GM18858 (cell line): ENCODE measurements at regions not wholly inside any gene's neighbourhood (a gene's known extent, or its start where the extent isn't known, plus 50 kb on each side); places are given as distances from the start of the nearest gene placed in this dataset.
A peak's percentile ranks its signal among the peaks of the same experiment; 100 is the strongest.
"Not testable (repeated sequence)": the region's sequence is repeated elsewhere in the genome, so short reads cannot be mapped to it uniquely, and the experiment has no call there.

Experiments
- ATAC-seq: cut with Tn5 transposase; IDR thresholded peaks from one replicate; pipeline ENCODE4 v1.9.1; 2021; ENCODE audit not compliant: unreplicated experiment

DNA sequence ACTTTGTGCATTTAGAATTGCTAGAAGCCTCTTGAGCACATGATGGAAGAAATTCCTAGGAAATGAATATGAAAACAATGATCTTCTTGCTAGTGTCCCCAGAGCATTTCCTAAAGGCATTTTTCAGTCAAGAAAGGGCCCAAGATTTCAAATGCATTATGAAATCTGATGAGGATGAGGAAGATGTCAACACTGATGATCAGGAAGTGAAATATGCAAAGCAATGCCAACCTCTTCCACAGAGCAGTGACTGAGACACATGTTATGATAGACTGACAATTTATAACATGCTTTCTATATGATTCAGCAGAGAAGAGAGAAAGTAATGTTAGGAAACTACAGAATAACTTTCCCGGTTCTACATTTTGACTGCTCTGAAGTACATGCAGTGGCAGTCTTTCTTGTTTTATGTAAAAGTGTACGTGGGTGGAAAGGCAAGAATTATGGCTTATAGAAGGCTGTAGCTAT, 859.1 kb upstream of the GOT2 start:
- peak; percentile 86 for ATAC-seq

DNA sequence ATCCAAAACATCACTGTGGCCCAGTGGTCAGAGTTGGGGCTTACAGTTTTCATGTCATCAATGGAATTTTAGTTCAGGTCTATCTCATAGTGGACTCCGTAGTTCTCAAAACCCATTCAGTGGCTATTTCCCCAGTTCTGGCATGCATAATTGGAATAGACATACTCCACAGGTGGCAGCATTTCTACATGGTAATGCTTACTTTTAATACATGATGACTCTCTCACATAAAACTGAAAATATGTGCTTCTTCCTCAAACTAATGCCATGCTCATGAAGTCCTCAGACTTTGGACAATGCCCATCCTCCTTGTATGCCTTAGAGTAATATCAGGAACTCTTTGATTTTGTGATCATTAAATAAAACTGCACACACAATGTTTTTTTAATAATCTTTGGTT, 857.4 kb upstream of the GOT2 start:
- no peak for ATAC-seq

DNA sequence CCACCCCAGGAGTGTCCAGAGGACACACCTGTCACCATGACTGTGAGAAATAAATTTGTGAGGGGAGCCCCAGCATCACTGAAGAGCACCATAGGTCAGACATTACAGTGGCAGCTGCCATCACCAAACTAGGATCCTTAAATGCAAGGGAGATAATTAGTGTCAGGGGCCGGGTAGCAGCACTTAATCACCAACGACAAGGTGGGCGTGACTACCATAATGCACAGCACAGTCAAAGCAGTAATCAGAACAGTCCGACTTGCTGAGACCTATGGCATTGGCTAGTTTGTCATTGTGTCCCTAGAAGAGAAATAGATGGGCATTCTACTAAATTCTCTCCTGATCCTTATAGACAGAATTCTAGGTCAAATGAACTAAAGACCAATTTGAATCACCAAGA, 856.7 kb upstream of the GOT2 start:
- no peak for ATAC-seq

DNA sequence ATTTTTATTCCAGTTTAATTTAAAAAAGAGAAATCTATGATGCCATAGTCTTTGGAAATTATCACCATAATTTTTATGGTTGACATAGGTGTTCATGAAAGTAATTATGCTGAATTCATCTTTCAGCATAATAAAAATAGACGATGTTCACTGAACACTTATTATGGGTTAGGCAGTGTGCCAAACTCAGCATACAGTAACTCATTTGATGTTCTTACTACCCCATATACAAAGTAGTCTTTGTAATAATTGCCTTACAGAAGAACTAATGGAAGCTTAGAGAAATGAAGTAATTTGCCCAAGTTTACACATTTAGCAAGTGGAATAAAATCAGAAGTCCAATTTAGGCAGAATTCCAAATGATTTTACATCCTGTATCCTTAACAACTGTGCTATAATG, 852.2 kb upstream of the GOT2 start:
- no peak for ATAC-seq

DNA sequence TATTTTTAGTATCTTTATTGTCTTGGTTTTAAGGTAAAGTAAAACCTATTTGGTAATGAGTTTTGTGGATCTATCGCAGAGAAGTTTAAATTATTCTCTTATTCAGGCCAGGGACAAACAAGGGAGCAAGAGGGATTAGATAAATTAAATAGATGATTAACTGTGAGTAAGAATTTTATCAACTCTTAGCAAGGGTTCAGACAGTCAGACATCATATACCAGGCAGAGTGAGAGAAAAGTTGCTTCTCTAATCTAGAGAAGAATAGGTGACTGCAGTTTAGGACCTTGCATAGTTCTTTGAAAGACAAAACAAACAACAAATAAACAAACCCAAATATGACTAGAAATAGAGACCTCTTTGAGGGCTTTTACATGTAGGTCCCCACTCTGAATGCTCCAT, 840.2 kb upstream of the GOT2 start:
- ATAC-seq = no peak

DNA sequence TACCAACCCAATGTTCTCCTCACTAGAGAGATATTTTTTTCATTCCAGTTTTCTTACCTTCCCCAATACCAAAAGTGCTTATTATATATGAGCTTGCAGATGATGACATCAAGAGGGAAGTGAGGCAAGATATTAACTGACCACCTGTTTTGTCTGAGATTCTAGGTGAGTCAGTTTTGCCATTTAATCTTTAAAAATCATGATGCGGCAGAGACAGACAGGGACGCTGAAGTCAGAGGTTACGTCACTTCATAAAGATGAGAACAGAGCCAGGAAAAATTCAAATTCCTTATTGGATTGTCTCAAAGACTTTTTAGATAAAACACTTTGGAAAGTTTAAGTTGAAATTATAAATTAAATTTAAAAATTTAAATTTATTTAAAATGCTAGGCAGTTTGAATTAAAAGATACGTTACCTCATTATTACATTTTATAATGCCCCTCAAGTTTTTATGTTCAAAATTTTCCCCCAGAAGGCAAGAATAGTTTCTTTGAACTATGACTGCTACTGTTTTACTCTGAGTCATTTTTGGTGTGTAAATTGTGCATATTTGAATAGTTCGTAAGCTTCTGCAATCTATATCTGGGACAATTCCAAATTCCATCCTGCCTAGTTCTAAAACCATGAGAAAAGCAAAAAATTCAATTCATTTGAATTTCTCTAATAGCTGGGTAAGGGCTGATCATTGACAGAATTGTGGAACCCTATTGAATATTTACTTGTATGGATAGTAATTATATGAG, 839.6 kb upstream of the GOT2 start:
- ATAC-seq = no peak

DNA sequence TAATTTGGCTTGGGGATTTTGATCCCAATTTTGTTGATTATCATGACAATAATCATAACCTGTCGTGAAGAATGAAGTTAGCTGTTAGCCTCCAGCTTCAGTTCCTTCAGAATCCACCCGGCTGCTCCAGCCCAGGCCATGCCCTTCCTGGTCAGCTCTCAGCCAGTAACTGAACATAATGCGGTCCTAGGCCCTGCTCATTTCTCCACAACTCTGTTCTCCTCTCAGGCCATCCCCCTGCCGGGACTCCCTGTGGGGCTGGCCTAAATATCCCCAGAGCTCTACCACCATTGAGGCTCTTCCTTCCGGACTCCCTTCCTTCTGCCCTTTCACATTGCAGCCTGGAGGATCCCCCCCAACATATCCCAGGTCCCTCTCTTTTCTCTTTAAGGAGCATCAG, 833.4 kb upstream of the GOT2 start:
- ATAC-seq = no peak

DNA sequence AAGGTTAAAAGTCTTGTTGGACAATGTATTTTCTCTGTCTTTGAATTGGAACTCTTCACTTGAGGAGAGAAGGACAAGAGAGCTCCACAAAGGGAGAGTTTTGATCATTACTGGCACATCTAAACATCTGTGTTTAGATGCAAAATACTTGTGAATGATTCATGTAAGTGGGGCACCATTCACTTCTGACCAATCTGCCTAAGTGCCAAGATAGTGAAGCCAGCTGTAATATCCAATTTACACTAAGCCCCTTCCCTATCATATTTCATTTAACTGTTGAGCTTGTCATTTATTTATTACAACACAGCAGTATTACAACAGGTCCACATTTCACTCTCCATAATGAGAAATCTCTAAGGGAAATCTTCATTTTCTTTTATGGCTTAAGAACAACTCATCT, 832.3 kb upstream of the GOT2 start:
- no peak for ATAC-seq

DNA sequence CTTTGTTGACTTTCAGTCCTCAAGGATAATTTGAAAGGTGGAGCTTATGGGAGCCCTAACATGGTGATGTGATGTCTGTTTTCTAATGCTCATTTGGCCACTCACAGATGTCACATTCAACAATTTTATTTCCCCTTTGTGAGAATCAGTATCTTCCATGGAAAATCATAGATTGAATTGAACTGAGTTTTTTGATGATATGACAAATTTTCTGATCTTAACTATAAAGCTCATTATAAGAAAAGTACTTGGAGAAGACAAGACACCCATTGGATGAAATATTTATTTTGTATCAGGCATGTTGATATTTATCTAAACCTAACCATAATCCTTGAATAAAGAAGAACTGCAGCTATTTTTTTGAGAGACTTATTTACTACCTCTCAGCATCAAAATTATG, 824.6 kb upstream of the GOT2 start:
- ATAC-seq = no peak

DNA sequence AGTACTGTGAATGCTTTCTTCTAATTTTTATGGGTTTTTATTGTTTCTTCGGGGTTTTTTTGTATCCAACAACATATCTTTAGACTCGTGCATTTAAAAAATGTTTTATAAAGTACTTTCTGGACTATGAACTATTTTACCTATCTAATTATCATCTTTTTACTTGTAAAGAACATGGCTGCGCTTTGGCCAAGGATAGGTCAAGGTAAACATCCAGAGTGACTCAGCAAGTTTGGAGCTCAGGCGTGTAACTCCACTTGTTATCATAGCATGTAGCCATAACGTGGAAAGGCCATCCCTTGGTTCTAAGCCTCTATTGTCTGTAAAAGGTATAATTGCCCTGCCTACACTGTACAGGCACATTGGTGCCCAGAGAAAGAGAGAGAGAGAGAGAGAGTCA, 818.0 kb upstream of the GOT2 start:
- no peak for ATAC-seq

DNA sequence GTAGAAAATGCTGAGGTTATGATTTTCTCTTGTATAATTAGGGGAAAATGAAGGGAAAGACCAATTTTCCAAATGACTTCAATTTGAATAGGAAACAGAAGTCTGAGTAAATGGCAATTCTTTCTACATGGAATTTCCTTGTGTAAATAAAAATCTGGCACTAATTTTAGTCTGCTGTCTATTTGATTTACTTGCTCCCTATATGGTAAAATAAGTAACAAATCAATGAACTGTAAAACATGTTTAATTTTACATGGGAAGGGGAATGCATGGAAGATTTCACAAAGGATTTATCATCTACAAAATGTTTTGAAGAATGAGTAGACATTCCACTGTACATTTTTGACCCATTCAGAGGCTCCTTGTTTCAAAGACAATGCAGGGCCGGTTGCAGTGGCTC, 811.6 kb upstream of the GOT2 start:
- ATAC-seq = no peak

DNA sequence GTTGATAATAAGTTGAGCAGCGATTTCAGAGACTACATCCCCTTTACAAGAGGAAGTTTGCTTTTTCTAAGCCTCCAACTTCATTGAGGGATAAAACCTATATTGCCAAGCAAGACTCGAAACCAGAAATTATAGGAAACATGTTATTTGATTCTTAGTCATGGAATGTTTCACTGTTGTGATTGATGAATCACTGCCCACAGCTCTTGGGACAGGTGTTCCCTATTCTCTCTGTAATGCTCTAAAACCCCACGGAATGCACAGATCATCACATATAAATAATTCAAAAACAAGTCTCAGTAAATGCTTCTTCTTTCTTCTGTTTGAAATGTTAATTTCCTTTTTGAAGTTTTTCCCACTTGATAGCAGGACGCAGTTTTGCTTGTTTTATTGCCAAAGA, 809.5 kb upstream of the GOT2 start:
- no peak for ATAC-seq

DNA sequence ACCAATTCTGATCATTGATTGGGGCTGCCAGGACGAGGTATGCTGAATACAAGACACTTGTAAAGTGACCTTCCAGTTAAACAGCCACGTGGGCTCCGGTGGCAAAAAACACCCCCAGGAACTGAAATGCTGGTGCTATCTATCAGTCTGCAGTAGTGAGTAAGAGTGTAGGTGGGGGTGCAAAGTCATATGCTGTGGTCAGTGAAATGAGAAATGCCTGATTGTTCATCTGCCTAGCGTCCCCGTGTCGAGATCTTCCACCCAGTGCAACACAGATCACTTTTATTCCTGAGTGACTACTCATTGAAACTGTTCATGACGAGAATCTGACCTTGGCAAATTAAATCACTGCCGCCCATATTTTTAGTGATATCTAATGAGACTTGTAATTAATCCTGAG, 806.5 kb upstream of the GOT2 start:
- ATAC-seq = no peak

DNA sequence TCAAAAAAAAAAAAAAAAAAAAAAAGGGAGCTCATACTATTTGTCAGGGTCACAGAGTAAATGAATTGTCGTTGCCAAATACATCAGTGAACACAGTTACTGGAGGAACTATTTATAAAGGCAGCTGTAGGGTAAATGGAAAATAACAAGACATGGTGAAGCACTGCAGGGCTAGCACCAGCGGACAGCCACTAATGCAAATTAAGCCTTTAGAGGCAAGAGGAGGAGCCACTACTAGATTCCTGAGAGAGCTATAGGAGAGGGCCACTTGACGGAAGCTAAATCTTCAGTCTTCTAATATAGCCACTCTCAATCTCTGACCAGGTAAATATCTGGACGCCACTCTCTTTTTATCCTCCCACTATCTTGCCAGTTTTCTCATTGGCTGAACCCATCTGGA, 801.2 kb upstream of the GOT2 start:
- no peak for ATAC-seq

DNA sequence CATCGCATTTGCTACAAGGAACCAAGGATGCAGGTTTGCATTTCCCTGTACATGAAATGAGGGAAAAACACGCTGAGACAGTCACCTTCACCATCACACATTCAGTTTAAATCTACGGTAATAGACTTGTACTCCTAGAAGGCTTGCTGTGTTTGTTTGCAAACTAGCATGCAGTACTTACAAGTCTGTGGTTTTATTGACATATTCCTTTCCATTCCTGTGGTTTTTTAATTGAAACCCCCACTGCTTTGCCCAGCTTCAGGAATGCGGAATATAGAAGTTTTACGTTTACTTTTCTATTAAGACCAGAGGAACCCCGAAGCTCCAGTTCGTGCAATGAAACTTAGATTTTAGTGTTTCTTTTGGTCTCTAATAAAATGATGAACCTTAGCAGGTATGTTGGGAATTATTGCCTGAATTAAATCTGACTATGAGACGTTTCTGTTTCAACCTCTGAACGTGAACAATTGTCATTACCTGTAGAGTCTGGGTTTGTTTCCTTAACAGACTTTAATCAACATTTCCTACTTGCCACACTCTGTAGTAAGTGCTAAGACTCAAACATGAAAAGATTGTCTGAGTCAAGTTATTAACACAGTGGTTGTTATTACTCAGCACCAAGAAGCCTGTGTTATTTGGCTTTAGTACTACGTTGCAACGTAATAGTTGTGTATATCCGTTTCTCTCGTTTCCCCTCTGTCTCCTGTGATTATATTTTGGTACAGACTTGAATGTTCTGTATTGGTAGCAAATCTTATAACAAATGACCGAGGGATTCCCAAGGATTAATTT, 793.3 kb upstream of the GOT2 start:
- ATAC-seq = no peak

DNA sequence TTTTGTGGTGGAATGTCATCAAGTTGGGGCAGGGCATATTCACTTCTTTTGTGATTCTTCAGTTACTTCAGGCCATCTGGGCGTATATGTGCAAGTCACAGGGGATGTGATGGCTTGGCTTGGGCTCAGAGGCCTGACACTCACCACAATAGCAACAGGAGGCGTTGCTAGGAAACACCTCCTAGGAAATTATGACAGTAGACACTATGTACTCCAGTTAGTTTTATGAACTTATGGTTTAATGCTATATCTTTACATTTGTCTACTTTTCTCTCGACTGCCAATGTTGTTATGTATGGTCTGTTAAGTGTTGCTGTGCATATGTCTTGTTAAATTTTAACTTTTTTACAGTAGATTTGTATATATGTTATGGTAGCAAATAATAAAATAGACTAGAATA, 788.7 kb upstream of the GOT2 start:
- no peak for ATAC-seq

DNA sequence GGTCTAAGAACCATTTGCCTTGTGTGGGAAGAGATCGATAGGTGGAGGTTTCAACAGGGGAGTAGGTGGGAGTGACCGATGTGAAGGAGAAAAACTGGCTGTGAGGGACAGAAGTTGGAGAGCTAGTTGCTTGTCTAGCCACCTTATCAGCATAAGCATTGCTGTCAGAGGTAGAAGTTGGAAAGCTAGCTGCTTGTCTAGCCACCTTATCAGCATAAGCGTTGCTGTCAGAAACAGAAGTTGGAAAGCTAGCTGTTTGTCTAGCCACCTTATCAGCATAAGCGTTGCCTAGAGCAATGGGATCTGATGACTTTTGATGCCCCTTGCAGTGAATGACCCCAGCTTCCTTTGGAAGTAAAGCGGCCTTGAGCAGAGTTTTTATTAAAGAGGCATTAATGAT, 784.6 kb upstream of the GOT2 start:
- ATAC-seq = not testable (repeated sequence)

DNA sequence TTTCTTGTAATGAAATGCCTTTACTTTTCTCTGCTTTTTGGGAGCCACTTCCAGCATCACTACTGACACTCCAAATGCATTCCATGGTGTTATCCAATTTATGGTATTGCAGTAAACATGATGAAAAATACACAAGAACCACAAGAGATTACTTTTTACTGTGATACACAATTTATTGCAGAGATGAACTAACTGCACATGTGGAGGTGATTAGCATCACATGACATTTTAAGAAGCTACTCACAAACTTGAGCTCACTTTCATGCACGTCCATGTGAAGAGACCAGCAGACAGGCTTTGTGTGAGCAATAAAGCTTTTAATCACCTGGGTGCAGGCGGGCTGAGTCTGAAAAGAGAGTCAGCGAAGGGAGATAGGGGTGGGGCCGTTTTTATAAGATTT, 780.5 kb upstream of the GOT2 start:
- ATAC-seq = no peak

DNA sequence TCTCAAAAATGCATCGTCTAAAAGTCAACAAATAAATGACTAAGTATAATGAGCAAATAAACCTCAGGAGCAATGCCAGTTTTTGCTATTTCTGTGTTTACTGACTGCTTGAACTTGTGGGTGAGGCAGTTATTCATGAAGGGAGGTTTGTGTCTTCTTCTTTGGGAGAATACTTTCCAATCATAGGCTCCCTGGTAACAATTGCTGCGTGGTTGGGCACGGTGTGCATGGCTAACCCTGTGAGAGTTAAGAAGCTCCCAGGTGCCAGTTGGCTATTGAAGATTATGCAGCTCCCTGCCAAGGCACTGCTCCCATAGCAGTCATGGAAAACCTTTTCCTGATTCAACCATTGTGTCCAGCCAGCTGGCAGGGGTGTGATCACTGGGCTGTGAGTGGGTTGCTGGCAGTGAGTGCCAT, 775.9 kb upstream of the GOT2 start:
- ATAC-seq = no peak

DNA sequence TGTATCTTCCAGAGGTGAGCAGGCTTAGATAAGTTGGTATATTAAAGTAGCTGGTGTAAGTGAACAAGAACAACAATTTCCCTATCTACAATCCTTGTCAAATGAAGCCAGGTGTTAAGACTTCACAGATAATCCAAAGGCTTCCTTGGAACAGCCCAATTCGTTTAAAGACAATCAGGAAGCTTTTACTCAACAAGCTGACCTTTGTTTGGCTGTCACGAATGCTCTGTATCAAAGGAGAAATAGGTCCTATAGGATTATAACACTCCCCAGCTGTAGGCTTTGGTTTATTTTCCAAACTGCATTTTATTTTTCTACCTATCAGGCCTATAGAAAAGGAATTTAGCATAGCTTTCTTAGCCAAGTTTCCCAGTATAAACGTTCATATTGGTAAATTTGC, 766.5 kb upstream of the GOT2 start:
- no peak for ATAC-seq

DNA sequence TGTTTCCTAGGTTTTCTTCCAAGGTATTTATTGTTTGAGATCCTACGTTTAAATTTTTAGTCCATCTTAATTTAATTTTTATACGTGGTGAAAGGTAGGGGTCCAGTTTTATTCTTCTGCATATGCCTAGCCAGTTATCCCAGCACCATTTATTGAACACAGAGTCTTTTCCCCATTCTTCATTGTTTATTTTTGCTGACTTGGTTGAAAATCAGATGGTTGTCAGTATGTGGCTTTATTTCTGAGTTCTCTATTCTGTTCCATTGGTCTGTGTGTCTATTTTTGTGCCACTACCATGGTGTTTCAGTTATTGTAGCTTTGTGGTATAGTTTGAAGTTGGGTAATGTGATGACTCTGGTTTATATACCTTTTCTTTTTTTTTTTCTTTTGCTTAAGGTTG, 753.0 kb upstream of the GOT2 start:
- no peak for ATAC-seq

DNA sequence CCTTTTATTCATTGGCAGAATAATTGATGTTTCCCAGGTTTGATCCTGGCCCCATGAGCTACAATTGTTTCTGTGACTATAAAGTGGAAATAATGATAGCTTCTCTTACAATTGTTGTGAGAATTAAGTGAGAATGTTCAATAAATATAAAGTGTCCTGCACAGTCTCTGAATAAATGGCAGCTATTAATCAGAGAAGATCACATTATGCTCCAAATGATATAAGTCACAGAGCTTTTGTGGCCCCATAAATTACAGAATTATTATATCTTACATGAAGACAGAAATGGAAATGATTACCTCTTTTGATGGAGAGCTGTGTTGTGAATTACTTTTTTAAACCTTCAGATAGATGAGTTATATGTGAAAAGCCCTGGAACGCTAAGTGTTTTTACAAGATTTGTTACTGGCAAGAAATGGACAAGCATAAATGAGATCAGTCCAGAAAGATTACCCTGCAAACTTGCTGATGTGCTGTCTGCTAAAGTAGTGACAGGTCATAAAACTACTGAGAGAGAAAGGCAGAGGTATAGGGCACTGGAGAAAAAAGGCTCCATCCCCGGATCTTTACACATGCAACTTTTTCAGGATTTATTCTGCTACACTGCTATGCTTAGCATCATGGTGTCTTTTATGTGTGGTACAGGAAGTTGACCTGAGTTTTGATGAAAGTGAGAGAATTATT, 750.9 kb upstream of the GOT2 start:
- ATAC-seq = no peak
